ENCODE measurements at regions not wholly inside any gene's neighbourhood (a gene's known extent, or its start where the extent isn't known, plus 50 kb on each side); places are given as distances from the start of the nearest gene placed in this dataset.
"Not testable (repeated sequence)": the region's sequence is repeated elsewhere in the genome, so short reads cannot be mapped to it uniquely, and the experiment has no call there.

- TF ChIP-seq USF2 (IDR thresholded peaks at IDR 0.05; ENCODE audit: low read length) (no peak), RFX5 (IDR thresholded peaks at IDR 0.05; ENCODE audit: borderline replicate concordance, low read depth, low read length) (no peak)
Measured at GRCh38 chr15:99788156-99788555, 54.9 kb upstream of the LYSMD4 start (continued).

- H3K79me2 ChIP-seq (ENCODE audit: control insufficient read depth in 1 of 2, insufficient read depth in 2 of 2, low read length in 2 of 2); H3K36me3 ChIP-seq (ENCODE audit: control insufficient read depth in 2 of 4, insufficient read depth in 4 of 4, low read length in 3 of 4); H3K27me3 ChIP-seq (replicated peaks in 1 of 4; ENCODE audit: control insufficient read depth in 3 of 4, extremely low read depth in 1 of 4, insufficient read depth in 3 of 4, low read length in 3 of 4); H3K4me1 ChIP-seq (replicated peaks in 1 of 4; ENCODE audit: control insufficient read depth in 3 of 4, insufficient read depth in 4 of 4, low read length in 3 of 4); H3K27ac ChIP-seq (ENCODE audit: low read depth, low read length); H2AK5ac ChIP-seq (ENCODE audit: low read depth, low read length); H2AFZ ChIP-seq (ENCODE audit: low read length); H2BK120ac ChIP-seq (replicated peaks; ENCODE audit: low read depth, low read length); H4K8ac ChIP-seq (ENCODE audit: extremely low read depth, insufficient read depth, low read length); H4K20me1 ChIP-seq (replicated peaks in 1 of 2; ENCODE audit: control insufficient read depth in 1 of 2, insufficient read depth in 2 of 2, low read length in 2 of 2); H3K9ac ChIP-seq (replicated peaks in 1 of 4; ENCODE audit: extremely low read depth in 1 of 4, low read depth in 3 of 4, low read length in 3 of 4); H2BK15ac ChIP-seq (ENCODE audit: low read length); H2BK20ac ChIP-seq (ENCODE audit: low read length); POLR2A ChIA-PET (ENCODE audit: partially characterized antibody); H2BK5ac ChIP-seq (ENCODE audit: low read depth, low read length); H3K79me1 ChIP-seq (ENCODE audit: low read depth, low read length); H3K23me2 ChIP-seq (ENCODE audit: low read depth, low read length); H3K4me3 ChIP-seq (ENCODE audit: extremely low read depth in 1 of 4, insufficient read depth in 2 of 4, low read depth in 3 of 4, low read length in 4 of 4); H3K56ac ChIP-seq (replicated peaks; ENCODE audit: insufficient read length, low read depth, low read length); H3K4ac ChIP-seq (replicated peaks; ENCODE audit: insufficient read length, low read depth, low read length); H3K9me3 ChIP-seq (ENCODE audit: insufficient read depth in 2 of 2, low read depth in 1 of 2, low read length in 1 of 2); DNase-seq (ENCODE audit: low read depth in 1 of 2, low spot score in 2 of 2); H3K23ac ChIP-seq (ENCODE audit: insufficient read length); CTCF ChIA-PET (ENCODE audit: partially characterized antibody); H3K4me2 ChIP-seq (ENCODE audit: insufficient read depth in 1 of 2, low read depth in 2 of 2, low read length in 2 of 2); H4K91ac ChIP-seq (replicated peaks; ENCODE audit: insufficient read length, low read length); H2BK12ac ChIP-seq (ENCODE audit: low read depth, low read length); H4K5ac ChIP-seq (ENCODE audit: insufficient read length, low read depth, low read length); H3K18ac ChIP-seq (ENCODE audit: extremely low read depth, low read length); H3K14ac ChIP-seq (ENCODE audit: insufficient read length); FAIRE-seq: not testable (repeated sequence)
- WGBS, 2 experiments (ENCODE audit: extremely low coverage in 1 of 2, insufficient coverage in 1 of 2, insufficient read length in 1 of 2, insufficient replicate concordance in 2 of 2, low coverage in 1 of 2, low lambda C conversion rate in 2 of 2, missing lambda C conversion rate in 1 of 2): 88% methylated on average over 1 of the region's 1 CpG; no CpG with 5 or more reads in 1 of the 2 experiments
Measured at GRCh38 chr15:99784800-99785199, 51.6 kb upstream of the LYSMD4 start.
